ENCODE measurements at regions not wholly inside any gene's neighbourhood (a gene's known extent, or its start where the extent isn't known, plus 50 kb on each side); places are given as distances from the start of the nearest gene placed in this dataset.

GRCh38 chr5:6039111-6039510, 339.2 kb downstream of the MED10 start (continued):
- TF ChIP-seq GTF2F1 (IDR thresholded peaks at IDR 0.05; ENCODE audit: borderline replicate concordance, low read depth, low read length) = no peak

- Histone ChIP-seq H3K14ac (ENCODE audit: insufficient read length) (no peak overlapping the region), H3K36me3 (ENCODE audit: control insufficient read depth in 2 of 4, insufficient read depth in 4 of 4, low read length in 3 of 4) (no peaks in the 10 kb centered on the region), H2AK5ac (ENCODE audit: low read depth, low read length) (no peak overlapping the region), H3K23me2 (ENCODE audit: low read depth, low read length) (no peaks in the 10 kb centered on the region), H3K27me3 (replicated peaks in 1 of 4; ENCODE audit: control insufficient read depth in 3 of 4, extremely low read depth in 1 of 4, insufficient read depth in 3 of 4, low read length in 3 of 4) (no peaks in the 10 kb centered on the region), H2BK15ac (ENCODE audit: low read length) (no peak overlapping the region), H2BK5ac (ENCODE audit: low read depth, low read length) (no peak overlapping the region), H3K4me2 (ENCODE audit: insufficient read depth in 1 of 2, low read depth in 2 of 2, low read length in 2 of 2) (no peak overlapping the region), H4K8ac (ENCODE audit: extremely low read depth, insufficient read depth, low read length) (no peak overlapping the region), H2BK12ac (ENCODE audit: low read depth, low read length) (no peak overlapping the region), H3K4ac (replicated peaks; ENCODE audit: insufficient read length, low read depth, low read length) (no peak overlapping the region), H3K9me3 (ENCODE audit: insufficient read depth in 2 of 2, low read depth in 1 of 2, low read length in 1 of 2) (no peaks in the 10 kb centered on the region), H3K4me1 (replicated peaks in 1 of 4; ENCODE audit: control insufficient read depth in 3 of 4, insufficient read depth in 4 of 4, low read length in 3 of 4) (no peaks in the 10 kb centered on the region), H3K9ac (replicated peaks in 1 of 4; ENCODE audit: extremely low read depth in 1 of 4, low read depth in 3 of 4, low read length in 3 of 4) (no peak overlapping the region), H3K56ac (replicated peaks; ENCODE audit: insufficient read length, low read depth, low read length) (no peak overlapping the region), H3K27ac (ENCODE audit: low read depth, low read length) (no peak overlapping the region), H3K23ac (ENCODE audit: insufficient read length) (no peak overlapping the region), H2BK120ac (replicated peaks; ENCODE audit: low read depth, low read length) (no peak overlapping the region), H4K20me1 (replicated peaks in 1 of 2; ENCODE audit: control insufficient read depth in 1 of 2, insufficient read depth in 2 of 2, low read length in 2 of 2) (no peaks in the 10 kb centered on the region), H2BK20ac (ENCODE audit: low read length) (no peak overlapping the region), H4K5ac (ENCODE audit: insufficient read length, low read depth, low read length) (no peak overlapping the region), H3K18ac (ENCODE audit: extremely low read depth, low read length) (no peak overlapping the region), H2AFZ (ENCODE audit: low read length) (no peak overlapping the region), H3K79me1 (ENCODE audit: low read depth, low read length) (no peaks in the 10 kb centered on the region), H4K91ac (replicated peaks; ENCODE audit: insufficient read length, low read length) (no peak overlapping the region), H3K4me3 (ENCODE audit: extremely low read depth in 1 of 4, insufficient read depth in 2 of 4, low read depth in 3 of 4, low read length in 4 of 4) (no peak overlapping the region), H3K79me2 (ENCODE audit: control insufficient read depth in 1 of 2, insufficient read depth in 2 of 2, low read length in 2 of 2) (no peaks in the 10 kb centered on the region)
- FAIRE-seq (no peak), DNase-seq (ENCODE audit: low read depth in 1 of 2, low spot score in 2 of 2) (no peak)
- no peak for TF ChIP-seq SP2 (IDR thresholded peaks at IDR 0.05; ENCODE audit: low read length)
- no peak for TF ChIP-seq TEAD4 (IDR thresholded peaks at IDR 0.05; ENCODE audit: low read depth, low read length)
- TF ChIP-seq FOSL1 (IDR thresholded peaks at IDR 0.05; ENCODE audit: insufficient read depth, low read depth, low read length) = no peak
- TF ChIP-seq KDM4A (IDR thresholded peaks at IDR 0.05; ENCODE audit: low read depth, low read length, severe bottlenecking) = no peak
- TF ChIP-seq KDM5A (IDR thresholded peaks at IDR 0.05; ENCODE audit: low read length) = no peak
- no peak for TF ChIP-seq JUND (IDR thresholded peaks at IDR 0.05; ENCODE audit: low read length)
- no peak for TF ChIP-seq ZNF274 (IDR thresholded peaks at IDR 0.05; ENCODE audit: borderline replicate concordance, extremely low read depth, low read length)
- TF ChIP-seq SP4 (IDR thresholded peaks at IDR 0.05; ENCODE audit: low read length) = no peak
- TF ChIP-seq BACH1 (IDR thresholded peaks at IDR 0.05; ENCODE audit: low read length) = no peak
- no peak for TF ChIP-seq TBP (IDR thresholded peaks at IDR 0.05; ENCODE audit: low read depth, low read length)
- TF ChIP-seq CTBP2 (IDR thresholded peaks at IDR 0.05; ENCODE audit: borderline replicate concordance, insufficient read depth, insufficient read length, low read length) = no peak
- no peak for TF ChIP-seq BRCA1 (IDR thresholded peaks at IDR 0.05; ENCODE audit: low read depth, low read length)
- TF ChIP-seq RNF2 (IDR thresholded peaks at IDR 0.05; ENCODE audit: borderline replicate concordance, low read depth, low read length, missing control alignments, poor library complexity, severe bottlenecking) = no peak
- POLR2A ChIA-PET (ENCODE audit: partially characterized antibody) = no interaction called here
- WGBS, 2 experiments (ENCODE audit: extremely low coverage in 1 of 2, insufficient coverage in 1 of 2, insufficient read length in 1 of 2, insufficient replicate concordance in 2 of 2, low coverage in 1 of 2, low lambda C conversion rate in 2 of 2, missing lambda C conversion rate in 1 of 2) = 81% methylated on average over 1 of the region's 1 CpG; no CpG with 5 or more reads in 1 of the 2 experiments
- CTCF ChIA-PET (ENCODE audit: partially characterized antibody) = interaction anchor here (0.7 kb wide), 1 partner anchor 430 kb away, joined by 4 read pairs; no protein-coding TSS in a partner anchor
Measured at GRCh38 chr5:6036006-6036405, 342.3 kb downstream of the MED10 start.

All from H1 (cell line).